CD4-positive, alpha-beta T cell treated with Interleukin-1 beta for 1 hour (primary cell): ENCODE measurements at regions not wholly inside any gene's neighbourhood (a gene's known extent, or its start where the extent isn't known, plus 50 kb on each side); places are given as distances from the start of the nearest gene placed in this dataset.

Source experiments
- DNase-seq, 2 donors: peaks; one replicate each; pipeline ENCODE4 v3.0.0-alpha.2; 2020 to 2022

GRCh38 chr6:140855520-140855919 is 1277.2 kb upstream of the GJE1 start:
- DNase-seq, result no peak

DNA sequence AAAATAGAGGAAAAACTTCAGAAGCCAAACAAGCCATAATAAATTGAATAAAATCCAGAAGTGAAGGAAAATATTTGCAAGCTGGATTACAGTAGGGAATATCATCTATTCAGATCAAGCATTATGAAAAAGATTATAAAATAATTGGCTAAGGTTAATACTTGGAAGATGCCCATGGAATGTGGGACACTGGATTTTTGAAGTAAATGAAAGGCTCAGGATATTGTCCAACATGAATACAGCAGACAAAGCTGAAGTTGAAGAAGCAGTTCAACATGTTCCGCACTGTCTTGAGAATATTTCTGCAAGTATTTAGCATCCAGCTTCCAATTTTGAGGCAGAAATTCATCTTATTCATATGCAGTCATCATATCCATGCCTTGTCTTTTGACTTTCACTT is 1278.4 kb upstream of the GJE1 start:
- DNase-seq, result no peak

- no peak for DNase-seq
Observed at GRCh38 chr6:140850438-140850837, 1282.3 kb upstream of the GJE1 start.

GRCh38 chr6:140849456-140849855 is 1283.3 kb upstream of the GJE1 start:
- DNase-seq, result no peak

GRCh38 chr6:140847262-140847645 is 1285.5 kb upstream of the GJE1 start:
- DNase-seq, result no peak

- DNase-seq, result no peak
Observed at GRCh38 chr6:140846503-140847261, 1286.0 kb upstream of the GJE1 start.

DNA sequence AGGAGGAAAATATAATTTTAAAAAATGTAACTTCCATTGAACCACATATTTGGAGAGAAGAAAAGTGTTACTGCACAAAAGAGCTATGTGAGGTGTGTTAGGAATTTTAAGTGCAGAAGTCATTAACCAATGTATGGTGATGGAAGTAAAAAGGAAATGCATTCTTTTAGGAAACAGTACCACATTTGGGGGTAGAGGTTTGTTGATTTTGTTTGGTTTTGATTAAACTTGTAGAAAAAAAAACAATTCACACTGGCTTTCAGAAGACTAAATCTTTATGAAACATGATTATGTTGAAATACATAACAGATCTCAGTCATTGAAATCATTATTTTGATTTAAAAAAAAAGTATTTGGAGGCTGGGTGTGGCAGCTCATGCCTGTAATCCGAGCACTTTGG is 1287.0 kb upstream of the GJE1 start:
- DNase-seq, result no peak

- no peak for DNase-seq
Observed at GRCh38 chr6:140844167-140844566, 1288.6 kb upstream of the GJE1 start.

DNA sequence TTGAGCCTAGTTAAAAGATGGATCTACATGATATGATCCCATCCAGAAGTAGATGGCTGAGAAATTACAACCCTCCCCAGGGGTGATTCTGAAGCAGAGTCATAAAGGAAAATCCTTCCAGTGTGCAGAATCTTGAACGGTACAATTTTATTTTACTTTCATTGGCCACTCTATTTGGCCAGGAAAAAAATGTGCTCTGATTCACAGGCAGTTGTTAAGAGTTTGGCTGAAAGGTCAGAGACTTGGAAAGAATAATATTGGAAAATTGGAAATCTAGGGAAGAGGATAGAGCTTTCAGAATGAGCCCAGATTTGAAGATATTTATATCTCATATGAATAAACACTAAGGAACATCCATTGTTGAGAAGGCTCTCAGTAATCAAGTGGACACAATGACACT is 1299.3 kb upstream of the GJE1 start:
- DNase-seq, result no peak

DNA sequence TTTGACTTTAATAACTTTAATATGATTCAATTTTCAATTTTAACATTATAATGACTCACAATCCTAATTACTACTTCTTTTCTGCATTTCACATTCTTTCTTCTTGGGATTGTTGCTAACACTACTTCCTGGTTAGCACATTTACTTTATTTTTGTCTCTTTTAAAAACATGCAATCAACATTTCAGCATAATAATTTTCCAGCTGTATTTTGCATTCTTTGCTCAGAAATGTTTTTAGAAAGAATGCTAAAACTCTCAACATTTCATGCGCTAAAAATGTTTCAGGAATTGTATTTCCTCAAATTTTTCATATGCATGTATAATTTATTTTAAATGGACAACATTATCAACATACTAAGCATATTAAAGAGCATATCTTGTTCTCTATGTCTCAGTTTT is 1302.1 kb upstream of the GJE1 start:
- DNase-seq, result no peak

- DNase-seq, result no peak
Observed at GRCh38 chr6:140828856-140829255, 1303.9 kb upstream of the GJE1 start.

- DNase-seq, result no peak
Observed at GRCh38 chr6:140827593-140827992, 1305.1 kb upstream of the GJE1 start.

DNA sequence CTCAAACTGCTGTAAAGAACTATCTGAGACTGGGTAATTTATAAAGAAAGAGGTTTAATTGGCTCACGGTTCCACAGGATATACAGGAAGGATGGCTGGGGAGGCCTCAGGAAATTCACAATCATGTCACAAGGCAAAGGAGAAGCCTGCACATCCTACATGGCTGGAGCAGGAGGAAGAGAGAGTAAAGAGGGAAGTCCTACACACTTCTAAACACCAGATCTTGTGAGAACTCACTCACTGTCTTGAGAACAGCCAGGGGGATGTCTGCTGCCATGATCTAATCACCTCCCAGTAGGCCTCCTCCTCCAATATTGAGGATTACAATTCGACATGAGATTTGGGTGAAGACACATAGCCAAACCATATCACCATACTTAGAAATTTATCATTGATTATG is 1307.0 kb upstream of the GJE1 start:
- no peak for DNase-seq

DNA sequence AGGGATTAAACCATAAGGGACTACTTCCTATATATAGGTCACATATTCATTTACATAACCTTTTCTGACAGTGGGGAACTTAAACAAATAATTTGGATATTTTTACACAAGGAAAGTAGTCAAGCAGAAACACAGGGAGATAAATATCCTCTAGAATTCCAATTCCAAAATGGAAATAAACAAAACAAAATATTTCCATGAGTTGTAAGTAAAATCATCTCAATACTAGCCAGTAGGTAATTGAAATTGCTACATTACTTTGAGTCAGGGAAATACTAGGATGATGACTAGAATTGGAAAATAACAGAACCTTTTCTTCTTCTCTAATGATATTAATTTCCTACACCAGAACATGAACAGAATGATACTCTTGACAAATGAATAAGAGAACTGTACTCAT is 1308.1 kb upstream of the GJE1 start:
- DNase-seq, result no peak

GRCh38 chr6:140821196-140821595 is 1311.5 kb upstream of the GJE1 start:
- no peak for DNase-seq

- DNase-seq, result no peak
Observed at GRCh38 chr6:140817176-140817575, 1315.5 kb upstream of the GJE1 start.

DNA sequence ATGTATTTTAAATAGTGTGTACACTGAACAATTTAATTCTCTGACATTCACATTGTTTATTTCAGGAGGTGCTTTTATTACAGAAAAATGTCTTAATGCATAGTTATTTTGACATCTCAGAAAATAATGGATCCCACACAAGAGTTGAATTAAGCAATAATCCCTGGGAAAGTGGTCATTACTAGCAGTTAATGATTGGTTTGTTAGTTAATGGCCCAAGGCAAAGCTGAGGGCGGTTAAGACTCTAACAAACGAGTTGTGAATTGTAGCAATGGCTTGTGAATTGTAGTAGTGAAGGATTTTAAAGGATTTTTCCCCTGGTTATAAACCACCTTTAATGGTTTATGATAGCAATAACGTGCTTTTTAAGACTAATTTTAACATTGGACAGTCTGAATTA is 1316.0 kb upstream of the GJE1 start:
- DNase-seq, result no peak

DNA sequence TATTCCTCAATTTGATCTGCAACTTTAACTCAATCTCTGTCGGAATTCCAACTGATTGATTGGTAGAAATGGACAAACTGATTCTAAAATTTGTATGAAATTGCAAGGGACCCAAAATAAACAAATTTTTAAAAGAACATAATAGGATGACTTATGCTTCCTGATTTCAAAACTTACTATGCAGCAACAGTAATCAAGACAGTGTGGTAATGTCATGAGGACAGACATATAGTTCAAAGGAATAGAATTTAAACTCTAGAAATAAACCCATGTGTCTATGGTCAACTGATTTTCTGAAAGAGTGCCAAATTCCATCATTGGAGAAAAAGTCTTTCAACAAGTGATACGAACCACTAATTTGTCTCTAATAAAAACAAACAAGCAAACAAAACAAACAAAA is 1320.1 kb upstream of the GJE1 start:
- no peak for DNase-seq

- DNase-seq, result no peak
Observed at GRCh38 chr6:140811642-140812041, 1321.1 kb upstream of the GJE1 start.

GRCh38 chr6:140809694-140810101 is 1323.0 kb upstream of the GJE1 start:
- no peak for DNase-seq

DNA sequence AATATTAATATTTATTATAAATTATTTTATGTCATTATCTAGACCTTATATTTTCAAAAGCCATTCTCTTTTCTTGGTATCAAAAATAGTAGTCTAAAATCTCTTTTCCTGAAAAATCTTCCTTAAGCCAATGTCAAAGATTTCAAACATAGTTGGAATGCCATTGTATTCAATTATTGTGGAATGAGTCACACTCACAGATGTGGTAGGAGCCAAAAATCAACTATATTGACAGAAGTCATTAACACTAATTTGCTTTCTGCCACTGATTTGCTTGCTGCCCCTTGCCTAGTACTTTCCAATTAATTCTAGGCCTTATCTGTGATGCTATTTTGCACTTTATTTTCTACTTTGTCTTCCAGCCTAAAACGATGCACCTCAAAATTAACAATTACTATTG is 1326.3 kb upstream of the GJE1 start:
- no peak for DNase-seq

DNA sequence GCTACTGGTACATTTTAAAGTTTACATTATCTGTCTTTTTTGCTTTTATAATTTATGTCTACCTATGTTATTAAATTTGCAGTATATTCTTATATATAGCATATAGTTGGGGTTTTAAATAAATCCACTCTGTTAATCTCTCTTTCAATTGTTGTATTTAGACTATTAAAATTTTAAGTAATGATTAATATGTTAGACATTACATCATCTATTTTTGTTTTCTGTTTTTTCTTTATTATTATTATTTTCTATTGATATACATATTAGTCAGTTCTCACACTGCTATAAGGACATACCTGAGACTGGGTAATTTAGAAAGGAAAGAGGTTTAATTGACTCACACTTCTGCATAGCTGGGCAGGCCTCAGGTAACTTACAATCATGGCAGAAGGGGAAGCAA is 1338.2 kb upstream of the GJE1 start:
- DNase-seq, result no peak

GRCh38 chr6:140790109-140790508 is 1342.6 kb upstream of the GJE1 start:
- no peak for DNase-seq

- DNase-seq, result no peak
Observed at GRCh38 chr6:140789466-140789865, 1343.3 kb upstream of the GJE1 start.

GRCh38 chr6:140785926-140786325 is 1346.8 kb upstream of the GJE1 start:
- no peak for DNase-seq

GRCh38 chr6:140784573-140784972 is 1348.2 kb upstream of the GJE1 start:
- no peak for DNase-seq
